Ectodermal cell (in vitro differentiated cells): ENCODE measurements at regions not wholly inside any gene's neighbourhood (a gene's known extent, or its start where the extent isn't known, plus 50 kb on each side); places are given as distances from the start of the nearest gene placed in this dataset.

Source experiments
- H3K27ac ChIP-seq: 2 replicates; pipeline ENCODE4 v1.7.0; 2013; ENCODE audit warnings: mild to moderate bottlenecking, low read depth, low read length; ENCODE audit not compliant: insufficient read depth, poor library complexity, severe bottlenecking
- H3K27me3 ChIP-seq: 2 replicates; pipeline ENCODE4 v1.7.0; 2013; ENCODE audit warnings: mild to moderate bottlenecking, low read length; ENCODE audit not compliant: insufficient read depth, control insufficient read depth, poor library complexity, severe bottlenecking
- H3K36me3 ChIP-seq: one replicate; pipeline ENCODE4 v1.7.0; 2013; ENCODE audit warnings: low read length; ENCODE audit not compliant: control insufficient read depth, insufficient read depth
- H3K4me1 ChIP-seq: one replicate; pipeline ENCODE4 v1.7.0; 2013; ENCODE audit warnings: low read length; ENCODE audit not compliant: control insufficient read depth, insufficient read depth
- H3K4me3 ChIP-seq: 2 replicates; pipeline ENCODE4 v1.7.0; 2013; ENCODE audit warnings: low read depth, low read length, control low read depth; ENCODE audit not compliant: insufficient read depth
- H3K9me3 ChIP-seq: 2 replicates; pipeline ENCODE4 v1.7.0; 2013; ENCODE audit warnings: mild to moderate bottlenecking, low read length, moderate library complexity; ENCODE audit not compliant: control insufficient read depth
- whole genome bisulfite sequencing, 2 experiments: methylation state at CpG; one replicate each; pipeline ENCODE4 v1.1.7; 2013; ENCODE audit warnings: missing lambda C conversion rate in 2 of 2; 5-methylcytosine and 5-hydroxymethylcytosine counted together

DNA sequence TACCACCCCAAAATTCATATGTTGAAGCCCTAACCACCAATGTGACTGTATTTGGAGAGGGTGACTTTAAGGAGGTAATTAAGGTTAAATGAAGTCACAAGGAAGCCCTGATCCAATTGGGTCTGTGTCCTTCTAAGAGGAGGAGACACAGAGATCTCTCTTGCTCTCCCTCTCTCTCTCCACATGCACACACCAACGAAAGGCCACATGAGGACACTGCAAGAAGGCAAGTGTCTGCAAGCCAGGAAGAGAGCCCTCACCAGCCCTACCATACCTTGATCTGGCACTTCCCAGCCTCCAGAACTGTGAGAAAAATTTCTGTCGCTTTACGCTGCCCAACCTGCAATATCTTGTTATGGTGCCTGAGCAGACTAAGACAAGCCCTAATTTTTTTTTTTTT is 56.0 kb upstream of the NEBL start:
- H3K27me3 ChIP-seq: no peaks in the 10 kb centered on the region
- H3K4me3 ChIP-seq: no peak overlapping the region
- no peak overlapping the region for H3K27ac ChIP-seq
- H3K36me3 ChIP-seq: peaks cover 10% of the 10 kb centered on the region
- H3K4me1 ChIP-seq: peaks cover 6% of the 10 kb centered on the region
- no peaks in the 10 kb centered on the region for H3K9me3 ChIP-seq
- WGBS, 2 experiments: 91 to 96% methylated on average over 3 of the region's 3 CpGs

DNA sequence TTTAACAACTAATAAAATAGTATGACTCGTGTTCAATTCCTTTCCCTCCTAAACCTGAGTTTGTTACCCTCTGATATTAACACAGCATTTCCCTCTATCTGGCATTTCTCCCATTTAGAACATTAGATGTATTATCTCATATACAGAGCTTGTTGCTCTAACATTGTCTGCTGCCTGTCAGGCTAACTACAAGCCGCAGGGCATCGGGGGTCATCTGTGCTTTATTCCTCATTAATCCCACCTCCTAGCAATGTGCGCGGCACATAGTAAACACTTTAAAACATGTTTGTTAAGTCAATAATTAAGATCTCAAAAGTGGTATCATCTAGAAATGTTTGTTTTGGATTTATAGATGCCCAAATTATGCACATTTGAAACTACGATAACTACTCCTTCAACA is 52.9 kb upstream of the NEBL start:
- WGBS, 2 experiments: 96 to 97% methylated on average over 4 to 6 of the region's 6 CpGs

DNA sequence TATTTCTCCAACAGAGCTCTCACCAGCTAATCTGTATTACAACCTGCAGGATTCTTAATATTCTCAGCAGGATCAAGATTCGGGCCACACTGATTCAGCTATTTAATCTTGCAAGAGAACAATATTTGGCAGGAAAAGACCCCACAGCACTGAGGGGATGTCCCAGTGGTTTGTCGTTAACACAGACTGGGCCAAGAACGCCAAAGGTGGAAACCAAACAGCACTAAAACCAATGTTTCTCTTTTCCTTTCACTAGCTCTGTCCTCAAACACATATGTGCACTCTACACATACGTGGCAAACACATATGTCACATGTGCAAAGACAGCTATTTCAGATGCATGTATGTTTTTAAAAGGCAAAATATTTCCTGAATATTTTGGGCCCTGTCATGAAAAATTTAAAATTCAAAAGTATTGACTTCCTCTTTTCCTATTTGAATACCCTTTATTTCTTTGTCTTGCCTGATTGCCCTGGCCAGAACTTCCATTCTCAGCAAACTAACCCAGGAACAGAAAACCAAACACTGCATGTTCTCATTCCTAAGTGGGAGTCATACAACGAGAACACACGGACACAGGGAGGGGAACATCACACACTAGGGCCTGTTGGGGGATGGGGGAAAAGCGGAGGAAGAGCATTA is 51.7 kb upstream of the NEBL start:
- Histone ChIP-seq H3K36me3 (peaks cover 4% of the 10 kb centered on the region), H3K9me3 (no peaks in the 10 kb centered on the region), H3K4me3 (no peak overlapping the region), H3K27me3 (no peaks in the 10 kb centered on the region), H3K4me1 (peaks cover 6% of the 10 kb centered on the region), H3K27ac (no peak overlapping the region)
- 74% methylated on average over 7 of the region's 7 CpGs for WGBS, 2 experiments

More for the DNA sequence above, 52.9 kb upstream of the NEBL start:
- Histone ChIP-seq H3K4me3 (no peak overlapping the region), H3K27me3 (no peaks in the 10 kb centered on the region), H3K9me3 (no peaks in the 10 kb centered on the region), H3K27ac (no peak overlapping the region), H3K4me1 (peaks cover 6% of the 10 kb centered on the region), H3K36me3 (peaks cover 10% of the 10 kb centered on the region)
